HG02588 (cell line): ENCODE measurements at regions not wholly inside any gene's neighbourhood (a gene's known extent, or its start where the extent isn't known, plus 50 kb on each side); places are given as distances from the start of the nearest gene placed in this dataset.
"Not testable (repeated sequence)": the region's sequence is repeated elsewhere in the genome, so short reads cannot be mapped to it uniquely, and the experiment has no call there.

Experiments used
- ATAC-seq: cut with Tn5 transposase; IDR thresholded peaks from one replicate; pipeline ENCODE4 v1.9.1; 2021; ENCODE audit warnings: mild to moderate bottlenecking, moderate library complexity; ENCODE audit not compliant: unreplicated experiment

- no peak for ATAC-seq
These were observed 104.5 kb upstream of the UGP2 start for GRCh38 chr2:63737081-63737751.

GRCh38 chr2:63738019-63738418, 103.7 kb upstream of the UGP2 start:
- ATAC-seq, result no peak

GRCh38 chr2:63739180-63739579, 102.5 kb upstream of the UGP2 start:
- not testable (repeated sequence) for ATAC-seq

- no peak for ATAC-seq
These were observed 101.7 kb upstream of the UGP2 start for GRCh38 chr2:63740020-63740419.

GRCh38 chr2:63740943-63741342, 100.8 kb upstream of the UGP2 start:
- no peak for ATAC-seq

GRCh38 chr2:63741884-63742579, 99.7 kb upstream of the UGP2 start:
- no peak for ATAC-seq

- ATAC-seq, result no peak
These were observed 99.1 kb upstream of the UGP2 start for GRCh38 chr2:63742580-63742976.

GRCh38 chr2:63743170-63743981, 98.3 kb upstream of the UGP2 start:
- ATAC-seq, result no peak

GRCh38 chr2:63743982-63744966, 97.4 kb upstream of the UGP2 start:
- no peak for ATAC-seq

- ATAC-seq, result not testable (repeated sequence)
These were observed 95.1 kb upstream of the UGP2 start for GRCh38 chr2:63746548-63746947.

GRCh38 chr2:63751901-63752300, 89.8 kb upstream of the UGP2 start:
- no peak for ATAC-seq

- no peak for ATAC-seq
These were observed 86.5 kb upstream of the UGP2 start for GRCh38 chr2:63755216-63755615.

GRCh38 chr2:63755965-63756364, 85.7 kb upstream of the UGP2 start:
- ATAC-seq, result no peak

- no peak for ATAC-seq
These were observed 78.2 kb upstream of the UGP2 start for GRCh38 chr2:63763391-63763941.

GRCh38 chr2:63764630-63765029, 77.1 kb upstream of the UGP2 start:
- no peak for ATAC-seq

- no peak for ATAC-seq
These were observed 76.6 kb upstream of the UGP2 start for GRCh38 chr2:63765117-63765516.

GRCh38 chr2:63767307-63767706, 74.4 kb upstream of the UGP2 start:
- ATAC-seq, result no peak

GRCh38 chr2:63768051-63768450, 73.6 kb upstream of the UGP2 start:
- no peak for ATAC-seq

GRCh38 chr2:63769915-63770314, 71.8 kb upstream of the UGP2 start:
- no peak for ATAC-seq

- no peak for ATAC-seq
These were observed 69.6 kb upstream of the UGP2 start for GRCh38 chr2:63772061-63772460.
